ENCODE measurements at regions not wholly inside any gene's neighbourhood (a gene's known extent, or its start where the extent isn't known, plus 50 kb on each side); places are given as distances from the start of the nearest gene placed in this dataset.

- TF ChIP-seq, protein P1, sequence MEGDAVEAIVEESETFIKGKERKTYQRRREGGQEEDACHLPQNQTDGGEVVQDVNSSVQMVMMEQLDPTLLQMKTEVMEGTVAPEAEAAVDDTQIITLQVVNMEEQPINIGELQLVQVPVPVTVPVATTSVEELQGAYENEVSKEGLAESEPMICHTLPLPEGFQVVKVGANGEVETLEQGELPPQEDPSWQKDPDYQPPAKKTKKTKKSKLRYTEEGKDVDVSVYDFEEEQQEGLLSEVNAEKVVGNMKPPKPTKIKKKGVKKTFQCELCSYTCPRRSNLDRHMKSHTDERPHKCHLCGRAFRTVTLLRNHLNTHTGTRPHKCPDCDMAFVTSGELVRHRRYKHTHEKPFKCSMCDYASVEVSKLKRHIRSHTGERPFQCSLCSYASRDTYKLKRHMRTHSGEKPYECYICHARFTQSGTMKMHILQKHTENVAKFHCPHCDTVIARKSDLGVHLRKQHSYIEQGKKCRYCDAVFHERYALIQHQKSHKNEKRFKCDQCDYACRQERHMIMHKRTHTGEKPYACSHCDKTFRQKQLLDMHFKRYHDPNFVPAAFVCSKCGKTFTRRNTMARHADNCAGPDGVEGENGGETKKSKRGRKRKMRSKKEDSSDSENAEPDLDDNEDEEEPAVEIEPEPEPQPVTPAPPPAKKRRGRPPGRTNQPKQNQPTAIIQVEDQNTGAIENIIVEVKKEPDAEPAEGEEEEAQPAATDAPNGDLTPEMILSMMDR (IDR thresholded peaks at IDR 0.05; ENCODE audit: insufficient read depth, low read length, poor library complexity, severe bottlenecking) = no peak
- no peak for TF ChIP-seq EZH2phosphoT487 (conservative IDR thresholded peaks at IDR 0.05; ENCODE audit: low read length)
Observed at GRCh38 chr5:166063261-166063660, 2228.2 kb upstream of the WWC1 start.

All from SU-DHL-6 (cell line).